Keratinocyte (primary cell): ENCODE measurements at regions not wholly inside any gene's neighbourhood (a gene's known extent, or its start where the extent isn't known, plus 50 kb on each side); places are given as distances from the start of the nearest gene placed in this dataset.

Experiments
- DNase-seq: peaks from one replicate; pipeline ENCODE4 v3.0.0-alpha.2; 2011; ENCODE audit warnings: low read depth, missing footprints, low spot score
- FAIRE-seq: peaks from 2 replicates; lab custom pipeline; 2011; peaks lifted over from hg19 to GRCh38; lab: Jason Lieb, UNC
- H2AFZ ChIP-seq: 2 replicates; pipeline ENCODE4 v1.6.0; 2012; ENCODE audit warnings: low read length, control low read depth, inconsistent platforms; ENCODE audit not compliant: control insufficient read depth
- H3K27ac ChIP-seq: 2 replicates; pipeline ENCODE4 v1.5.1; 2011; ENCODE audit warnings: low read length; ENCODE audit not compliant: control insufficient read depth, insufficient read depth
- H3K27me3 ChIP-seq: 3 replicates; pipeline ENCODE4 v1.6.0; 2011; ENCODE audit warnings: low read length; ENCODE audit not compliant: control insufficient read depth, insufficient read depth; ENCODE audit errors: extremely low read depth
- H3K36me3 ChIP-seq, 2 experiments: 2 replicates in 1 of 2; 3 replicates in 1 of 2; pipeline ENCODE4 v1.5.1; 2011; ENCODE audit warnings: low read length in 2 of 2, mild to moderate bottlenecking in 1 of 2; ENCODE audit not compliant: control insufficient read depth in 2 of 2, insufficient read depth in 2 of 2; ENCODE audit errors: extremely low read depth in 1 of 2
- H3K4me1 ChIP-seq: 3 replicates; pipeline ENCODE4 v1.5.1; 2011; ENCODE audit warnings: low read length; ENCODE audit not compliant: control insufficient read depth, insufficient read depth; ENCODE audit errors: extremely low read depth
- H3K4me2 ChIP-seq: 3 replicates; pipeline ENCODE4 v1.6.0; 2011; ENCODE audit warnings: low read depth, low read length; ENCODE audit not compliant: control insufficient read depth, insufficient read depth; ENCODE audit errors: extremely low read depth
- H3K4me3 ChIP-seq, 3 experiments: fragments of 200-600 bp in 1 of 3; sonication (generic) in 1 of 3; 2 replicates in 2 of 3; 3 replicates in 1 of 3; pipeline ENCODE4 v1.5.1; 2011 to 2016; ENCODE audit warnings: low read length in 3 of 3, mild to moderate bottlenecking in 3 of 3, control low read depth in 2 of 3, inconsistent platforms in 1 of 3, low read depth in 1 of 3, mixed read lengths in 1 of 3, mixed run types in 1 of 3, moderate library complexity in 1 of 3; ENCODE audit not compliant: control insufficient read depth in 2 of 3, insufficient read depth in 2 of 3; ENCODE audit errors: extremely low read depth in 1 of 3
- H3K79me2 ChIP-seq: 2 replicates; pipeline ENCODE4 v1.6.0; 2012; ENCODE audit warnings: low read length; ENCODE audit not compliant: control insufficient read depth, insufficient read depth
- H3K9ac ChIP-seq: 3 replicates; pipeline ENCODE4 v1.6.0; 2011; ENCODE audit warnings: low read length; ENCODE audit not compliant: control insufficient read depth, insufficient read depth; ENCODE audit errors: extremely low read depth
- H3K9me1 ChIP-seq: 3 replicates; pipeline ENCODE4 v1.6.0; 2011; ENCODE audit warnings: low read length; ENCODE audit not compliant: control insufficient read depth, insufficient read depth; ENCODE audit errors: extremely low read depth
- H3K9me3 ChIP-seq: 2 replicates; pipeline ENCODE4 v1.5.1; 2012; ENCODE audit warnings: low read depth, low read length; ENCODE audit not compliant: control insufficient read depth
- H4K20me1 ChIP-seq: 3 replicates; pipeline ENCODE4 v1.6.0; 2011; ENCODE audit warnings: low read length; ENCODE audit not compliant: control insufficient read depth, insufficient read depth; ENCODE audit errors: extremely low read depth
- EZH2 ChIP-seq: IDR thresholded peaks from one replicate; pipeline ENCODE4 v1.6.1; 2012; ENCODE audit warnings: inconsistent platforms, mild to moderate bottlenecking, low read length, moderate library complexity
- dilution Hi-C: fragments of 300-500 bp; cut with MboI; formaldehyde crosslinking; loops from one replicate; pipeline ENCODE4 v1.7.0; 2020; ENCODE audit warnings: low sequenced_read_pairs; ENCODE audit not compliant: extremely low pct_ligation_motif_present
- TF ChIP-seq, protein P1 (sequence below), 3 experiments: IDR thresholded peaks in 1 of 3; conservative IDR thresholded peaks in 1 of 3; optimal IDR thresholded peaks in 1 of 3; 2 replicates in 2 of 3; 3 replicates in 1 of 3; pipeline versions ENCODE3 to v1.5.1; 2011; ENCODE audit warnings: low read length in 3 of 3, mild to moderate bottlenecking in 3 of 3, moderate library complexity in 2 of 3, control low read depth in 1 of 3, inconsistent platforms in 1 of 3; ENCODE audit not compliant: insufficient read depth in 2 of 3; ENCODE audit errors: extremely low read depth in 1 of 3

DNA sequence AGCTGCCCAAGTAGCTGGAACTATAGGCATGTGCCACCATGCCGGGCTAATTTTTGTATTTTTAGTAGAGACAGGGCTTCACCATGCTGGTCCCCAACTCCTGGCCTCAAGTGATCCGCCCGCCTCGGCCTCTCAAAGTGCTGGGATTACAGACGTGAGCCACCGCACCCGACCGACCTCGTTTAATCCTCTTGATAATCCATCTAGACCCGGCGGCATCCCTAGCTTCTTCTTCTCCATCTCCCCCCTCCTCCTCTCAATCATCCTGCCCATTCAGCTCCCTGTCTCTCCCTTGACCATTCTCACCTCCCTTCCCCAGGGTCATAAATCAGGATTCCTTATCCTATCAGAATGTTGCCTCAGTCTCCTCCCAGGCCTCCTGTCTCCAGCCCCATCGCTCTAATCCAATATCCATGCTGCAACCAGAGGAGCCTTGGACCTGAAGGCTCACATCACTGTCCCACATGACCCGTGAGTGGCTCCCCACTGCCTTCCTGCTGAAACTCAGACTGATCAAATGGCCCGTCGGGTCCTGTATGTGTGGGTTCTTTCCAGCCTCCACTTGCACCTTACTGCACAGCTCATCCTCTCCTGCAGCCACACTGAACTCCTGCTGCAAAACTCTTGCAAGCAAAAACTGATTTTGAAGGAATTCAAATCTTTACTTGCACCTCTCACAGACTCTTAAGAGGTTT is 74.1 kb upstream of the CDH5 start:
- Histone ChIP-seq H3K9ac (no peak overlapping the region), H3K27ac (no peak overlapping the region), H3K9me3 (no peaks in the 10 kb centered on the region), H3K27me3 (peaks cover 12% of the 10 kb centered on the region), H3K4me1 (no peaks in the 10 kb centered on the region), H3K79me2 (no peaks in the 10 kb centered on the region), H4K20me1 (no peaks in the 10 kb centered on the region), H2AFZ (no peak overlapping the region), H3K4me3 (no peak overlapping the region), H3K9me1 (no peaks in the 10 kb centered on the region), H3K4me2 (no peak overlapping the region), H3K36me3 (no peaks in the 10 kb centered on the region)
- dilution Hi-C loops = no loop called here
- DNase-seq (no peak), FAIRE-seq (no peak)
- TF ChIP-seq, protein P1, sequence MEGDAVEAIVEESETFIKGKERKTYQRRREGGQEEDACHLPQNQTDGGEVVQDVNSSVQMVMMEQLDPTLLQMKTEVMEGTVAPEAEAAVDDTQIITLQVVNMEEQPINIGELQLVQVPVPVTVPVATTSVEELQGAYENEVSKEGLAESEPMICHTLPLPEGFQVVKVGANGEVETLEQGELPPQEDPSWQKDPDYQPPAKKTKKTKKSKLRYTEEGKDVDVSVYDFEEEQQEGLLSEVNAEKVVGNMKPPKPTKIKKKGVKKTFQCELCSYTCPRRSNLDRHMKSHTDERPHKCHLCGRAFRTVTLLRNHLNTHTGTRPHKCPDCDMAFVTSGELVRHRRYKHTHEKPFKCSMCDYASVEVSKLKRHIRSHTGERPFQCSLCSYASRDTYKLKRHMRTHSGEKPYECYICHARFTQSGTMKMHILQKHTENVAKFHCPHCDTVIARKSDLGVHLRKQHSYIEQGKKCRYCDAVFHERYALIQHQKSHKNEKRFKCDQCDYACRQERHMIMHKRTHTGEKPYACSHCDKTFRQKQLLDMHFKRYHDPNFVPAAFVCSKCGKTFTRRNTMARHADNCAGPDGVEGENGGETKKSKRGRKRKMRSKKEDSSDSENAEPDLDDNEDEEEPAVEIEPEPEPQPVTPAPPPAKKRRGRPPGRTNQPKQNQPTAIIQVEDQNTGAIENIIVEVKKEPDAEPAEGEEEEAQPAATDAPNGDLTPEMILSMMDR (optimal IDR thresholded peaks at IDR 0.05 in 1 of 3, IDR thresholded peaks at IDR 0.05 in 1 of 3, conservative IDR thresholded peaks at IDR 0.05 in 1 of 3; ENCODE audit: extremely low read depth in 1 of 3, insufficient read depth in 2 of 3, low read length in 3 of 3) = no peak
- no peak for TF ChIP-seq EZH2

DNA sequence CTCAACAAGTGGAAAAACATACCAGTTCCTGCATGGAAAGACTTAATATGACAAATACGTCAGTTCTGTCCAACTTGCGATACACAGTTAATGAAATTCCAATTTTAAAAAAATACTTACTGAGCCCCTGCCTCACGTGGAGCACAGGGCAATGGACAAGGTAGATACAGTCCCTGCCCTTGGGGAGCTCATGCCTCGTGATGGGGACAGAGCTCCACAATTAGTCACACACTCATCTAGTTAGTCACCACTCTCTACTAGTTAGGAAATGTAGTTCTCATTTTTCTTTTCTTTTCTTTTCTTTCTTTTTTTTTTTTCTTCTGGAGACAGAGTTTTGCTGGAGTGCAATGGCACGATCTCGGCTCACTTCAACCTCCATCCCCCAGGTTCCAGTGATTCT is 74.7 kb upstream of the CDH5 start:
- H3K36me3 ChIP-seq = no peaks in the 10 kb centered on the region
- no peak overlapping the region for H3K27ac ChIP-seq
- H3K4me2 ChIP-seq = no peak overlapping the region
- no peak overlapping the region for H3K9ac ChIP-seq
- no peak overlapping the region for H2AFZ ChIP-seq
- peaks cover 12% of the 10 kb centered on the region for H3K27me3 ChIP-seq
- no peak overlapping the region for H3K4me3 ChIP-seq
- no peaks in the 10 kb centered on the region for H4K20me1 ChIP-seq
- DNase-seq (no peak), FAIRE-seq (no peak)
- dilution Hi-C loops = no loop called here
- no peaks in the 10 kb centered on the region for H3K9me1 ChIP-seq
- TF ChIP-seq EZH2 = no peak
- TF ChIP-seq, protein P1 (optimal IDR thresholded peaks at IDR 0.05 in 1 of 3, IDR thresholded peaks at IDR 0.05 in 1 of 3, conservative IDR thresholded peaks at IDR 0.05 in 1 of 3; ENCODE audit: extremely low read depth in 1 of 3, insufficient read depth in 2 of 3, low read length in 3 of 3) = no peak
- no peaks in the 10 kb centered on the region for H3K79me2 ChIP-seq
- H3K4me1 ChIP-seq = no peaks in the 10 kb centered on the region
- H3K9me3 ChIP-seq = no peaks in the 10 kb centered on the region
